GM12865 (cell line): ENCODE measurements at regions not wholly inside any gene's neighbourhood (a gene's known extent, or its start where the extent isn't known, plus 50 kb on each side); places are given as distances from the start of the nearest gene placed in this dataset.

Source experiments
- DNase-seq: peaks from one replicate; pipeline ENCODE4 v3.0.0; 2010; ENCODE audit warnings: low read depth
- H3K4me3 ChIP-seq: 2 replicates; pipeline ENCODE4 v1.5.1; 2011; ENCODE audit warnings: mild to moderate bottlenecking, low read depth, low read length, control low read depth
- CTCF ChIP-seq: IDR thresholded peaks from 2 replicates; pipeline ENCODE4 v1.5.1; 2011; ENCODE audit warnings: low read length, control low read depth, low read depth, inconsistent platforms; ENCODE audit not compliant: insufficient read depth; ENCODE audit errors: missing control alignments

- TF ChIP-seq CTCF = no peak
- no peak for DNase-seq
- H3K4me3 ChIP-seq = no peak overlapping the region
Observed at GRCh38 chr2:122139739-122140420, 384.4 kb downstream of the TSN start.

- TF ChIP-seq CTCF = no peak
- no peak for DNase-seq
- H3K4me3 ChIP-seq = no peak overlapping the region
Observed at GRCh38 chr2:122144884-122145283, 389.4 kb downstream of the TSN start.

GRCh38 chr2:122145856-122146255, 390.4 kb downstream of the TSN start:
- DNase-seq = no peak
- no peak for TF ChIP-seq CTCF
- H3K4me3 ChIP-seq = no peak overlapping the region

- peak; percentile 65 for DNase-seq
- TF ChIP-seq CTCF = no peak
Observed at GRCh38 chr2:122148128-122148767, 392.8 kb downstream of the TSN start.

GRCh38 chr2:122150524-122151280, 395.3 kb downstream of the TSN start:
- no peak overlapping the region for H3K4me3 ChIP-seq
- no peak for TF ChIP-seq CTCF
- DNase-seq = no peak

More at GRCh38 chr2:122148128-122148767, 392.8 kb downstream of the TSN start:
- no peak overlapping the region for H3K4me3 ChIP-seq

- DNase-seq = no peak
- no peak for TF ChIP-seq CTCF
- H3K4me3 ChIP-seq = no peak overlapping the region
Observed at GRCh38 chr2:122152571-122152970, 397.1 kb downstream of the TSN start.
